ENCODE measurements at regions not wholly inside any gene's neighbourhood (a gene's known extent, or its start where the extent isn't known, plus 50 kb on each side); places are given as distances from the start of the nearest gene placed in this dataset.

DNA sequence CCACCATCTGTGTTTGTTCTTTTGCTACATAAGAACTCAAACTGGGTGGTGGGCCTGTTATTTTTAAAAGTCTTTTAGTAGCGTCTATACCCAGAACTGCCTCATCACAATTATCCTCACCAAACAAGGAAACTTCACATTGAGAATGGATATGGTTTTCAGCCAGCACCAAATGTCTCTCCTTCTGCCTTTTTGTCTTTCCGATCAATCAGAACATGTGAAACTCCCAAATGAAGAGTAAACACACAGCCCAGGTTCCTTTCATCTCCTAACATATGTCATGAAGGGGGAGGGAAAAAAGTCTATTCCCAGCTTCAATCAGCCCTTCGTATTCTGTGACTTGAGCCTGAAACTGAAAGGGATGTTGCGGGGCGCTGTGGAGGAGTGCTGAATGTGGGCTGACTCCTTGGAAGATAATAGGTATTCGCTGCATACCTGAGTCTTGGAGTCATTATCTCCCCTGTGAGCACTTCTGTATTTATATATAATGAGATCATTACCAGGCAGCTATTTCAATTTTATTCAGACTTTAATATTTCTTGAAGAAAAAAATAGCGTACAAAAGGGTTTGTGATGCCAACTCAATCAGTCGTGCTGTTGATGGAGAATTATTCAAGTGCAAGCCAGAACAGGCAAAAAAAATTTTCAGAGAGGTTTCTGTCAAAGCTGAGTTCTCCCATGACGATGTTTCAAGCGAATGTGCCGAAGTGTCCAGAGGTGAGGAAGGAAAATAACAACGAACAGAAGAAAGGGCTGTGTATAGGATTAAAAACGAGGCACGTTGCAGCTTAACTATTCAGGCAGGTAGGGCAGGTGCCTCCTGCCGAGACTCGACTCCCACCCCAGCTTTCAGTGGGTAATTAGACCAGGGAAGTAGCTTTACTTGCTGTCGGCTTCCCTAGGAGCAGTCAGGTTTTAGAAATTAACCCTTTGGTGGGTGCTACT, 163.9 kb upstream of the NOCT start:
- peak; percentile 52 for DNase-seq

GRCh38 chr4:138845664-138846063, 169.9 kb upstream of the NOCT start:
- DNase-seq, result no peak

DNA sequence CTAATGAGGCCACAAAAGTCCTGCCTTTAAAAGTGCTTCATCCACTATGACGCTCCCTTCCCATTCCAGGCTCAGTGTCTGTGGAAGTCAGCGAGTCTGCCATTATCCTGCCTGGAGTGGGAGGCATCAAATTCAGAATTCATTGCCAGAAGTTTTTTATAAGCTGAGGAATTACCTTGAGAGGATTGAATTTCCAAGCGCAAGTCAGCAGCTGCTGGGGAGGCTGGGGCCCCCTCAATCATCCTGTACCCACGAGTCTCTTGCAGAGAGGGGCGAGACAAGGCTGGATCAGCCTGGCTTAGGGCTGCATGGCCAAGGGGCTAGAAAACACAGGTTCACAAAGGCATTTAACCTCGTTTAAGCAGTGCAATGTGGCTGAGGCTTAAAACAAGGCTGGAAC, 170.5 kb upstream of the NOCT start:
- DNase-seq, result no peak

DNA sequence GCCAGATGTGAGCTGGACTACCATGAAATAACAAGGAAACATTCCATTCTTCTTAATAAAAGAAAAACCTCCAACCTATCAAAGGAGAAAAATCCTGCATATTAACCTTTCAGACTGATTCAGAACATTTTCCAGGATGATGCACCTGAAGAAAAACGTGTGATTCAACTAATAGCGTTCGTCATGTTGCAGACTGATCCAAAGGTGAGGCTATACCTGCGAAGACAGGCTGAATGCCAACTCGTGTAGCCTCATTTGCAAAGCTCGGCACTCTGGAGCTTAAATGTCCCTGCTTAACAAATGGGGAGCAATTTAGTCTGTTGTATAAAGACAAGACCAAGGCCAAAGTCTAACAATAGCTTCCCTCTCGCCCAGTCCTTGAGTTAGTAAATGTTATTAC, 172.0 kb upstream of the NOCT start:
- no peak for DNase-seq

GRCh38 chr4:138841343-138841742, 174.2 kb upstream of the NOCT start:
- DNase-seq, result no peak

DNA sequence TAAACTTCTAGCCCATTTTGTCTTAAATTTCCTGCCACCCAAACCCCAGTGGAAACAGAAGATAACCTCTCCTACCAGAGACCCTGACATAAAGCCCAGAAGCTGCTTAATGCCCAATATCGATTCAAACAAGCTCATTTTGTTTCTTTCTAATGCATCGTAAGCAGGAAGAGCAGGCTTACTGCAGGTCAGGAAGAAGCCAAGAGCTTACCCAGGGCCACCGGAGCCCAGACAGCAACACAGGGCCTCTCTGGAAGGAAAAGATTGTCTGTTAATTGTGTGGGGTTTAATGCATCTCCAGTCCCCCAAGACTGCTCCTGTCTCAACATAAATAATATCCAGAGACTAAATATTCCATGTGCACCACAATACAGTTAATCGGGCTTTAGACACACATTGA, 177.3 kb upstream of the NOCT start:
- DNase-seq, result no peak

DNA sequence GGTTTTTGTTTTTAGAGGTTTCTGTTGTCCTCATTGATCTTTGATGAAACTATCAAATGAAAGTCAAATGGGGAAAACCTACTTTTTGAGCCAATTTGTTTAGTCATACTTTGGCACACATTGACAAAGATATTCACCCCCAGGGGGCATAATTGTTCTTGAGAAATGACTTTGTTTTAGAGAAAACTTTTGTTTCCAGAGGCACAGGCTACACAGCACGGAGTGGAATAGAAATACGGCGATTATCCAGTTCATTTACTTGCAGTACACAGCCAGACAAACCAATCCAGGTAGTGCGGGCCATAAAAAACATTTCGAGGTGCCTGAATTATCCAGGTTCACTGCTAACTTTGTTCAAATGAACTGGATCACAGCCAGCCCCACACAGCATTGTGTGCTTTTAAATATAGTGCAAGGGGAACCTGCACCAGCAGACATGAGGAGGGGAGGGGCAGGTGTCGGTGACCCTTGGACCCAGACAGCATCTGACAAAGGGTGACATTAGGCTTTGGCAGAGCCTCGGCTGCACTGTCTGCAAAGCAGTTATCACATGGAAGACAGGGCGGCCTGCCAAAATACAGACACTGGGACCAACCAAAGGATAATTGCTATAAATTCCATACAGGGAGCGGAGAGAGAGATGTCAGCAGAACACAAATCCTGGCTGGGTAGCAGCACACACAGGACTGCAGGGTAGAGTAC, 179.6 kb upstream of the NOCT start:
- peak; percentile 61 for DNase-seq

DNA sequence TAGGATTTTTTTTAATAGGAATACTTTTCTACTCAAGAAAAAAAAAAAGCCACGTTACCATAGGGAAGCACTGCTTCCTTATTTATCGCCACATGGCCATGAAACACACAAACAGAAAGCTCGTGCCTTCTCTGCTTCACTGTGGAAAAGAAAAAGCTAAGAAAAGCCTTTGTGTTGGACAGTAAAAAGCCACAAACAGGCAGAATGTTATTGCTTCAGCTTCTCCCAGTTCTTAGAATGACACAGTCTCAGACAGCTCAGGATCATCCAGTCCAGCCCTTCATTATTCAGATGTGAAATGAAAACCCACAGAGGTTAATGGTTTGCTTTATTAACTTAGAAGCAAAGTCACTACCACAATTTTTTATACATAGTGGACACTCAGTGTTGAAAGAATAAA, 181.6 kb upstream of the NOCT start:
- no peak for DNase-seq

- no peak for DNase-seq
Measured at GRCh38 chr4:138832563-138832962, 183.0 kb upstream of the NOCT start.

DNA sequence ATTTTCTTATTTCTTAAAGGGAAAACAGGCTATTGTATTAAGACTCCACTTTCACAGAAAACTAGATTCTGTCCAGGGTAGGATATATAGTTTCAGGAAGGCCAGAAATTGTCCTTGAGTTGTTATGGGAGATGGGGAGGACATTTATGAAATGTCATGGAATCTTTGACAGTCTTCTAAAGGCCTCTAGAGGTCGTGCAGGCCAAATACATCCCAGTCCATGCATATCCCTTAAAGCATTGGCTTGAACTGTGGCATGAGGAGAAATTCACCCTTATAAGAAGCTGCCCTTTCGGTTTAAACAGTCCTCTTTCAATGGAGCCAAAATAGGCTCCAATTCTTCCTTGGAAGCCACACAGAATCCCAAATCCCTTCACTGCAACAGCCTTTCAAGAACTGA, 183.6 kb upstream of the NOCT start:
- no peak for DNase-seq

DNA sequence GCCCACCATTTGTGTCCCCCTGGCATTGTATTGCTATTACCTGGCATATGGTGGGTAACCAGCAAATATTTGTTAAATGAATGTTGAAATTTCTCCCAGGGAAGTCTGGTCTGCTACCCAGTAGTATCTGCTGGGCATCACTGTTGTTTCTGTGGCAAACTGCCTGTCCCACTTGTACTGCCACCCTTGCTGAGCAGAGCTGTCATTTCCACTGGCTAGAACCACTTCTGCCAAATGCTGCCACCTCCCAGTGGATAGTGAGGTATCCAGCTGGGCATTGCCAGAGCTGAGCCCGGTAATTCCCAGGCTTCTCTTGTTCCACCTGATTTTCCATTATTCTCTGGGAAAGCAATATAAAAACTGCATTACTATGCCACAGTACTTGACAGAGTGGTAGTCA, 186.7 kb upstream of the NOCT start:
- DNase-seq, result no peak

GRCh38 chr4:138826754-138827153, 188.8 kb upstream of the NOCT start:
- no peak for DNase-seq

GRCh38 chr4:138826322-138826721, 189.3 kb upstream of the NOCT start:
- no peak for DNase-seq

- no peak for DNase-seq
Measured at GRCh38 chr4:138821331-138821730, 194.2 kb upstream of the NOCT start.

GRCh38 chr4:138816875-138817274, 198.7 kb upstream of the NOCT start:
- DNase-seq, result no peak

DNA sequence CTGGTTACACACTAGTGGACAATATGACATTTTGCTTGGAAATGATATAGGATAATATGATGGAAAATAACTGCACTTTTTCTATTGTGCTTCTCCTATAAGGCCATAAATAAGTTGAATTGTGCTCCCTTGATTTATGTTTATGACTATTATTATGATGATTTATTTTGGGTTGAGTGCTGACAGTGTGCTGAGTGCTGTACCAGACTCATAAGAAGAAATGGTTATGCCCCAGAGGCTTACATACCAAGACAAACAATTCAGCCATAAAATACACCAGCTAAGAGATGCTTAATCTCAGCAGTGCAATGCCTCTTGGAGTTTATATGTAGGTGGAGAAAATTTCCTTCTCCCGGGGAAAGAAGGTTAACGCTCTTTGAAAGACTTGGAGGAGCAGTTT, 199.8 kb upstream of the NOCT start:
- DNase-seq, result no peak

DNA sequence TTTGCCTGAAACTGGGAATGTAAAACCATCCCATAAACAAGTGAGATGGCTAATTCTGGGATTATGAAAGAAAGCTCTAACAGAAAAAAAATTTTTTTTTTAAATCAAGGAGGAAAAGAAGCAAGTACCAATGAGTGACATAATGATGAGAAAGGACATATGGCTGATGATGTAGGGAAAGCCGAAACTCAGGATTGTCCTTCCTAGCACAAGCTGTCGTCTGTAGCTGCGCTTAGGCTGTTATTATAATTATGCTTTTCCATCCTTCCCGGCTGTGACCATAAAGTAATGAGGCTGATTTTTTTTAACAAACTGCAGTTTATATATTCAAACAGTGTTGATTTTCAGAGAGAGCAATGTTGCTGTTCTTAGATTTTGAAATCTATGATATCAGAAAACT, 209.8 kb upstream of the NOCT start:
- DNase-seq, result no peak

DNA sequence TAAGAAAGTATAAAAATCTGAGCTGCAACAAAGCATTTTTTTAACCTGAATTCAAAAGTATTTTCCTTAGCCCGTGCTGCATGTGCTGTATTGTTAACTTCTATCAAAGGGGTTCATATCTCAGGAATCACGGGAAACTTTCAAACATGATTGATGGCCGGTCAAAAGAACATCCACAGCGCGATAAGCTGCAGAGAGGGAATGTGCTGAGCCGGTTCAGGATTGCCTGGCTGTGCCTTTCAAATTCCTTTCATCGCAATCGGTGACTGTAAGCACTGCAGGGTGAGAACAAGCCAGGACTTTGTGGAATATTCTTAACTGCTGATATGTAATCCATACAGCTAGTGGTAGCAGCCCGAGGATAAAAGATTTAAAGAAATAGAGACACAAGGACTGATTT, 210.9 kb upstream of the NOCT start:
- DNase-seq, result no peak

DNA sequence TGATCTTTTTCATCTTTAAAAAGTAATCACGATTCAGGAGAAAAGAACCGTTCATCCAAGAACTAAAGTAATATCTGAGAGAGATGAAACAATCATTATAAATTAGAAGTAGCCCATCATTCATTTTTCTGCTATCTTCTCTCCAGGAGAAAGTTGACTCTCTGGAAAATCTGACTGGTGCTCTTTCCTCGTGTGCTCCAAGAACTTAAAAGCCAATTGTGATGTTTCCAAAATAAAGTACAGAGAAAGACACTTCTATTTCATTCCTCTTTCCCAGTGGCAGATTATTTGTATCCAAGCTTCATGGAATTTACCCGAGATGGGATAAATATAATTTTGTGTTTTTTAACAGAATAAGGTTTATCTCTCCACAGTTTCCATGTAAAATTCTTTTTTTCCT, 212.5 kb upstream of the NOCT start:
- DNase-seq, result no peak

GRCh38 chr4:138802499-138802898, 213.1 kb upstream of the NOCT start:
- no peak for DNase-seq

GRCh38 chr4:138800421-138800820, 215.2 kb upstream of the NOCT start:
- DNase-seq, result no peak

DNA sequence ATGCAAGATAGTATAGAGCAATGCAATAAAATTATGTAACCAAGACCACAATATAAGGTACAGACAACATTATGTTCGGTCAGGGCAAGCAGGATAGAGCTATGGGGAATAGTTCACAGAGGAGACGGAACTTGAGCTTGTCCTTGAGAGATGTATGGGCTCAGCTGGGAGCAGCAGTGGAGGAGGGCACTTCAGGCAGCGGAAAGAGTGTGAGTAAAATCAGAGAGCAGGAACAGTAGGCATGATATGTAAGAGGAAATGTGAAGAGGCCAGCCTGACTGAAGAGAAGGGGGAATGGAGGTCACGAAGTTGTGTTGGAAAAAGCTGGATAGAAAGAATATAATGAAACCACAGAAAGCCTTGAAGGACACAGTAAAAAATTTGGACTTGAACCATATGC, 217.2 kb upstream of the NOCT start:
- DNase-seq, result no peak

GRCh38 chr4:138797646-138798045, 217.9 kb upstream of the NOCT start:
- no peak for DNase-seq

- no peak for DNase-seq
Measured at GRCh38 chr4:138796761-138797160, 218.8 kb upstream of the NOCT start.
